GM19351 (cell line): ENCODE measurements at regions not wholly inside any gene's neighbourhood (a gene's known extent, or its start where the extent isn't known, plus 50 kb on each side); places are given as distances from the start of the nearest gene placed in this dataset.
A peak's percentile ranks its signal among the peaks of the same experiment; 100 is the strongest.
"Not testable (repeated sequence)": the region's sequence is repeated elsewhere in the genome, so short reads cannot be mapped to it uniquely, and the experiment has no call there.

ENCODE experiments used
- ATAC-seq: cut with Tn5 transposase; IDR thresholded peaks from one replicate; pipeline ENCODE4 v1.9.1; 2021; ENCODE audit warnings: mild to moderate bottlenecking, moderate library complexity; ENCODE audit not compliant: unreplicated experiment

- ATAC-seq = no peak
Measured at GRCh38 chr10:118436742-118437141, 94.6 kb upstream of the FAM204A start.

DNA sequence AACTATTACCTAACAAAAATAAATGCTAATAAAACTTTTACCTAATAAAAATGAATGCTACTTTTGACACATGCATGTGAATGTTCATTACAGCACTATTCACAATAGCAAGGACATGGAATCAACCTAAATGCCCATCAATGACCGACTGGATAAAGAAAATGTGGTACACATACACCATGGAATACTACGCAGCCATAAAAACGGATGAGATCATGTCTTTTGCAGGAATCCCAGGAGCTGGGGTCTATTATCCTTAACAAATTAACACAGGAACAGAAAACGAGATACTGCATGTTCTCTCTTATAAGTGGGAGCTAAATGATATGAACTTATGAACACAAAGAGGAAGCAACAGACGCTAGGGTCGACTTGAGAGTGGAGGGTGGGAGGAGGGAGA lies 88.1 kb upstream of the FAM204A start:
- ATAC-seq = no peak

- peak; percentile 99 for ATAC-seq
Measured at GRCh38 chr10:118423800-118424442, 81.8 kb upstream of the FAM204A start.

DNA sequence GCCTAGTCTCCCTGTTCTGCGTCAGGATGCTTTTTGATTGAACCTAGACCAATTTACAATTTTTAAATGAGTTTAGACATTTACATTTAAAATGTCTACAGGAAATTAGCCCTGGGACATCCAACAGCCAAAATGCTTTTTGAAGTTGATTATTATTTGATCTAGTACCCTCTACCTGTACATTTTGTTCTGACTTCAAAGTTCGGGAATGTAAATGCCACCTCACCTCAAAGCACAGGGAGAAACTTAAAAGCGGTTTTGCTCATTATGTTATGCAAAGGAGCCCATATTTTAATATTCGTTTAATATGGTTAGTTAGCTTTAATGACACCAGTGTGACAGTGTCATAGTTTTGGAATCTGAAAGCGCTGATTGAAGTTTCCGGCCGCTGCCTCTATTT lies 80.1 kb upstream of the FAM204A start:
- no peak for ATAC-seq

- not testable (repeated sequence) for ATAC-seq
Measured at GRCh38 chr10:118420049-118420448, 77.9 kb upstream of the FAM204A start.

- ATAC-seq = no peak
Measured at GRCh38 chr10:118412932-118413331, 70.8 kb upstream of the FAM204A start.

GRCh38 chr10:118412132-118412760 lies 70.1 kb upstream of the FAM204A start:
- no peak for ATAC-seq

- ATAC-seq = no peak
Measured at GRCh38 chr10:118409295-118409694, 67.2 kb upstream of the FAM204A start.

GRCh38 chr10:118408181-118408580 lies 66.1 kb upstream of the FAM204A start:
- no peak for ATAC-seq

DNA sequence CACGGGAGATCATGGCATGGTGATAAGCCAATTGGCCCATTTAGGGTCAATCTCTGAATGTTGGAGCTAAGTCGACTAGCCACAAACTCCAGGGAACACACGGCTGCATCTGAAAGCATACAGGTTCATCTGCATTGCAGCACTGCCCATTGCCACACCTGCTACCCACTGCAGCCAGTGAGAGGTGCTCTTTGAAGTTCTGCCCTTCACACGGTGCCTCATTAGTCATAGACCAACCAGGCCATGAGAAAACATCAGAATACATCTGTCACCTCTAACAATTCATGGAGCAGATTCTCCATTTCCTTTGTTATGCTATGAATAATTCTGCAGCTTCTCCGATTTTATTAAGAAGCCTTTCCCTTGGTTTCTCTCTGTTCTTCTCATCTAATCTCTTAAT lies 65.7 kb upstream of the FAM204A start:
- ATAC-seq = no peak

GRCh38 chr10:118407026-118407425 lies 64.9 kb upstream of the FAM204A start:
- ATAC-seq = no peak

DNA sequence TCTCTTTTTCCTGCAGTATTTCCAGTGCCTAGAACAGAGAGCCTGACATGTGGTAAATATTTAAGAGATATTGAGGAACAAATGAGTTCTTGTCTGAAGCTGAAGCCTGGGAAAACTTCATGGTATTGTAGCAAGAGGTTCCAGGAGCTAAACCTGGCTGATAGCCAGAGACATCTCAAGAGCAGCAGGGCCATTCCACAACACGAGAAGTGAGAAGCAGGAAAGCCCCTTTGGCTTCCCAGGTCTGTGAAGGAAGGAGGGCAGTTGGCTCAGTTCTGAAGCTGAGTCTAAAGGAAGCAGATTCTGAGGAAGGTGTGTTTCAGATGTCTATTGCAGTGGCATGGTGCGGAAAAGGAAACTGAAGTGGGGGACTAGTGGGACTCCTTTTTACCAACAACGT lies 63.8 kb upstream of the FAM204A start:
- ATAC-seq = no peak

DNA sequence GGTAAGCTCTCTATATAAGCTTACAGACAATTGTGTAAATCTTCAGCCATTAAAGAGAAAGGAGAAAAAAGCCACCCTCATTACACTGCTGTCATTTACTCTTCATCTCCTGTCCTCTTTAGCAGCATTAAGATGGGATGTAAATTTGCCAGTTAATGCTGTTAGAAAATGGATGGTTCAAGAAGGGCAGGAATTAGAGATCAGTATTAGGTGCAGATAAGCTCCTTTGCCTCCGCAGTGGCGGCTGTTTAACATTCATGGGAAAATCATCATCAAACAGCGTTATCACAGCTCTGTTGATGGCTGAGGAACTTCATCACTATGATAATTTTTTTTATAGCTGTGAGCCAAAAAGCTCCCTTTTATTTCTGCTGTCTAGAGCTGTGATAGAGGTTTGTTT lies 61.8 kb upstream of the FAM204A start:
- no peak for ATAC-seq

DNA sequence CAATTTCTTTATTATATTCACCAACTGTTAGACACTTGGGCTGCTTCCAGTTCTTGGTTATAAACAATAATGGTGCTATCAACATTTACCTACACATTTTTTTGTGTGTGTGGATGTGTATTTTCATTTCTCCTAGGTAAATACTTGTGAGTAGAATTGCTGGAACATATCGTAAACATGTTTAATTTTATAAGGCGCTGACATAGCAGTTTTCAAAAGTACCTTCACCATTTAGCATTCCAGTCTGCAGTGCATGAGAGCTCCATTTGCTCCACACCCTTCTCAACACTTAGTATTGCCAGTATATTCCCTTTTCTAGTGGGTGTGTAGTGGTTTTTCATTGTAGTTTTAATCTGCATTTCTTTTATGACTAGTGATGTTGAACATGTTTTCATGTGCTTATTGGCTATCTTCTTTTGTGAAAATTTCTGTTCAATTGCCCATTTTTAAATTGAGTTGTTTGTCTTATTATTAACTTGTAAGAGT lies 59.6 kb upstream of the FAM204A start:
- ATAC-seq = no peak

DNA sequence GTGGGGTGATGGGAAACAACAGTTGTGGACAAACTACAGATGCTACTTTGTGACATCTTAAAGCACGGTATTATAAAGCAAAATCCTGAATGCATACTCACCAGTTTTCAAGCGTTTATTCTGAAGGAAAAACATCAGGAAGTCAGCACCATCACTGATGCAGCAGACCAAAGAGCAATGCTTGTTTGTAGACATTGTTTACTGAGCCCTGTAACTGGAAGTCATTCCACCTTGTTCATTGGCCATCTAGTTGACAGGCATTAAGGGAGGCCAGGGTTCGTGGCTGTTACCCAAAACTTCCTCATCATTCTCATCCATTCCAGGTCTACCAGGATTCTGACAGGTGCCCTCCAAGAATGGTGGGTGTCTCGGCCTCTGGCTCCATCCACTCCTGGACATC lies 55.3 kb upstream of the FAM204A start:
- ATAC-seq = no peak

GRCh38 chr10:118395947-118396346 lies 53.8 kb upstream of the FAM204A start:
- no peak for ATAC-seq

- ATAC-seq = no peak
Measured at GRCh38 chr10:118394301-118395200, 52.4 kb upstream of the FAM204A start.

- no peak for ATAC-seq
Measured at GRCh38 chr10:118392761-118393160, 50.6 kb upstream of the FAM204A start.
